KG1 (cell line): ENCODE measurements at regions not wholly inside any gene's neighbourhood (a gene's known extent, or its start where the extent isn't known, plus 50 kb on each side); places are given as distances from the start of the nearest gene placed in this dataset.

Source experiments
- DNase-seq: peaks from one replicate; lab custom pipeline; 2025; lab: John Stamatoyannopoulos, UW

DNA sequence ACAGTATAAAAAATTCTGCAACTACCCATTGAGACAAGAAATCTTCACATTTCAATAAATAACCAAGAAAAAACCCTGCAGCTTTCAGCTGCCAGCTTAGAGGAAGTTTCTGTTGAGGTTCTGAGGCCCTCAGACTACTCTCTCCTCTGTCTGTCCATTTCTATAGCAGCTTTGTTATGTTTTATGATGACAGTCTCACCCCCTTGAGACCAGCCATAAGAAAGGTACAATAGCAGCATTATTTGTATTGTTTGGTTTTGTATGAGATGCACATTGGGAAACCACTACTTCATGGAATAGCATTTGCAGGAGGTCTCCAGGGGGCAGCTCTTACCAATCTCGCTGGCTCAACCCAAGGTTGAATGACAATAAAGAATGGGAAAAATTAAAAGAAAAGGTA lies 334.6 kb upstream of the VRK2 start:
- DNase-seq, result no peak

DNA sequence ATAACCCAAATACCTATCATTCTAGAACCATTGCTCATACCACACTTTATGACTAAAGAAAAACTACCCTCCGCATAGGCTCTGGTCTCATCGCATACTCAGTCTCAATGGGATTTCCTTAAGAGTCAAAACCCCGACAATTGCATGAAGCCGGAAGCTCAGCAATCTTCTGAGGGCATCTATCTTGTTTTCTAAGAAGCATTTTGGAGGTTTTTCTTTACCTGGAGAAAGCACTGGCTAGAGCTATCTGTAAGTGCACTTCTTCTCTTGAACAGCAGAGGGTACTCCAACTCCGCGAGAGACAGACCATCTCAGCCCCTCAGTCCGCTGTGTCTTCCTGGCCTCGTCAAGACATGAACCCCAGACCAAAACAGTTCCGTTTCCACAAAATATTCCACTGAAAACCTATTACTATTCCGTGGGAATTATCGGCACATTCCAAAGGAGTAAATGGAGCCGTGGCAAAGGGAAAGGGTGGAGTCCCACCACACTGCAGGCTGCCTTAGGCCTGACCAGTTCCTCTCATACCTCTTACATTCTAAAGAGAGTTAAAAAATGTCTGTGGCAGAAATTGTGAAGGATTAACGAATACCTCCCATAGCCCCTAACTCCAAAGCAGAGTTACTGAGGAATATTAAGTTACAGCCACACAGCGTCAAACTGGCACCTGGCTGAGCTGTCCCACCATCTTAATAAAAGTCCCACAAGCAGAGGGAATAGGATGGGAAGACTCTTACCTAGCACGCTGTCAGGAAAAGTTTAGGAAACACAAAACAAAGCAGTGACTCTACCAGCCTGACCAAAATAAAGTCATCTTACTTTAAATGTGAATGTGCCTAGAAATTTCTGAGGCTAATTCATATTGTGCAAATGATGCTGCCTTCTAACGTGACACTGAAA lies 325.6 kb upstream of the VRK2 start:
- DNase-seq, result peak; percentile 54

GRCh38 chr2:57725337-57725947 lies 321.2 kb upstream of the VRK2 start:
- DNase-seq, result no peak

- DNase-seq, result no peak
Measured at GRCh38 chr2:57726294-57726693, 320.3 kb upstream of the VRK2 start.

- no peak for DNase-seq
Measured at GRCh38 chr2:57728691-57729090, 317.9 kb upstream of the VRK2 start.

DNA sequence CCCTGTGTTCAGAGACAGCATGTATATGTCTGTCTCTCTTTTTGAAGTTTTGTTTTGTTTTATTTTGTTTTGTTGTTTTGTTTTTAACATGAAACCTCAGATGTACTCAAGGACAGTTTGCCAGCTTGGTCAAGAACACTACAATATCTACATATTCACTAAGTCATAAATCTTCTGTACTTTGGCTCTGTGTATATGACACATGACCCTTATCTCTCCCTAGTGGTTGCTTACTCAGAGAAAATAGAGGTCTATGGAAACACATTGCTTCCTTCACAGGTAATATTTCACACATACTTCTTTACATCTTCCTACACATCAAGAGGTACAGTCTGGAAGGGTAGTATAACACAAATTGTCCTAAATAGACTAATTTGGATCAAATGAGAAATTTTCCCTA lies 312.6 kb upstream of the VRK2 start:
- no peak for DNase-seq

GRCh38 chr2:57740891-57741290 lies 305.7 kb upstream of the VRK2 start:
- no peak for DNase-seq

DNA sequence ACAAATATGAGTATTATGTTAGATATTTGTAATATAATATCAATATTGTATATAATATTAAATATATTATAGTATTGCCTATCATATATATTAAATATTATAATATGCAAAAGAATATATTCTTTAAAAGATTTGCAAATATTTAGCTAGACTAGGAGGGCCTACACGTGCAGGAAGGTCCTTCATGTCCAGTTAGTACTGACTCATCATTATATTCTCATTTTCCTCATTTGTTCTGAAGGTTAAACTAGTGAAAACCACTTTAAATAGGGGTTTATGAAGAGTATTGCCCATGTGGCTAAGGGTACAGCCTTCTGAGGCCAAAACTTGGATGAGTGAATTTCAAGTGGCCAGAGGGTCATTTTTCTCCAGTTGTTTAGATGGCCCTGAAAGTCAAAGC lies 293.0 kb upstream of the VRK2 start:
- DNase-seq, result no peak

GRCh38 chr2:57758686-57759085 lies 287.9 kb upstream of the VRK2 start:
- DNase-seq, result no peak

DNA sequence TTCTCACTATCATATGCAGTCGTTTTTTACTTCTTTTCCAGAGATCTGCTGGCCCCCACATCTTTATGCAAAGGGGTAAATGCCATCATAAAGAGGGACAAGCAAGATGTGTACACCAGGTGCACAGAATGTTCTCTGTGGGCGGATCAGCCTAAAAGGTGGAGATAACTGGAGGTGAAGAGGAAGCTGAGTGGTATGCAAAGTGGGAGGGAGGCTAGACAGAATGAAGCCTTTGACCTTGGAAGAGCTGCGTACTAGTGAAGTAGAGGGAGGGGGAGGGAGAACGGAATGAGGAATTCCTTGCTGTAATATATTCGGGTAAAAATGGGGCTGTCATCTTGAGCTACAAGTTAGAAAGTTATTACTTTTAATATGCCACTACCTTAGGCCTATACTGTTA lies 287.5 kb upstream of the VRK2 start:
- no peak for DNase-seq

DNA sequence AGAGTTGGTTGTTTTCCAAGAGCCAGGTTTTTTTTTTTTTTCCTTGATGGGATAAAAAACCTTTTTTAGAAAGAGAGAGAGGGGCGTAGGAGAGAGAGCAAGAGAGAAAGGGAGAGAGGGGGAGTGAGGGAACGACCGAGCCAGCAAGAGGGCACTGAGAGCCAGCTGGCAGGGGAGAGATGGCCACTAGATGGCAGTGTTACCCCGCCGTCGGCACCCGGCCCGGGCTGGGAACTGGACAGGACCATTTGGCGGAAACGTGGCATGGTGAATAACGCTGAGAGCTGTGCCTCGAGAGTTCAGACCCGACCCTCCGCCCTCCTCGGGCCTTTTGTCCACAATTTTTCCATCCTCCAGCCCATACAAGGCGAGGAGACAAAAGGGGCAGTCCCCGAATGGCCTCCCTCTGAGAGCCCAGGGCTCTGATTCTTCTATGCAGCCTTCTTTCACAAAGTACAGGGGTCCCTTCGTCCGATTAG lies 286.7 kb upstream of the VRK2 start:
- peak; percentile 37 for DNase-seq

DNA sequence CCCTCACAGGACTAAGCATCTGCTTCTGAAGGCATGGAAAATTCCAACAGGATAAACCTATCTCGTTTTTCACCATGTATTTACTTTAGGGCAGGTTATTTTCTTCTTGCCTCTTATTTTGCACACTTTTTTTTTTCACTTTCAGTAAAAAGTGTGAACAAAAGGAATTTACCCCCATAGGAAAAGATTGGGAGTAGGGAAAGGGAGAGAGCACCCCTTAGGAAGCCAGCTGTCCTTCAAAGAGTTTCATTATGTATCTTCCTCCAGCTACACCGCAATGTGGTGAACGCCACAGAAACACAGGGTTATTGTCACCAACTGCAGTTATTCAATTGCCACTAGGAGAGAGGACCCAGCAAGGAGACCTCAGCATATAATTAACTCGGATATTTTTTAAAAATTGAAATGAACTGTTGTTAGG lies 286.2 kb upstream of the VRK2 start:
- DNase-seq, result no peak

GRCh38 chr2:57776916-57777315 lies 269.7 kb upstream of the VRK2 start:
- DNase-seq, result no peak

GRCh38 chr2:57782587-57782986 lies 264.0 kb upstream of the VRK2 start:
- no peak for DNase-seq

DNA sequence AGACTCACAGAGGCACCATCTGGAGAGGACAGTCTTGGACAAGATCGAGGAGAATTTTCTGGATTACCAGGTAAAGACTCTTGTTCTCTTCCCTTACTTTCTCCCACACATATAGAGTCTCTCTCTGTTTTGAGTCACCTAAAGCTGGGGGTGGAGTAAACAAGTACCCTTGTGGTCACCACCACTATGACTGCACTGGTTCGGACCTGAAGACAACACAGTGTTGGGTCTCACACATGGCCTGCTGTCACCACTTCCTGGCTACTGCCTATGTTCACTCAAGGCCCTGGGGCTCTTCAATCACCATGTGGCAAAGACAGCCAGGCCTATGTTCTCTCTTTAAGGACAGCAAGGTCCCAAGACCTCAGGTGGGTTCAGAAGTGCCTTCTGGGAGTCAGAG lies 253.3 kb upstream of the VRK2 start:
- no peak for DNase-seq

- no peak for DNase-seq
Measured at GRCh38 chr2:57796527-57796926, 250.1 kb upstream of the VRK2 start.

- DNase-seq, result no peak
Measured at GRCh38 chr2:57798346-57798745, 248.3 kb upstream of the VRK2 start.

- DNase-seq, result no peak
Measured at GRCh38 chr2:57802243-57802642, 244.4 kb upstream of the VRK2 start.

GRCh38 chr2:57804971-57805370 lies 241.6 kb upstream of the VRK2 start:
- DNase-seq, result no peak

- DNase-seq, result no peak
Measured at GRCh38 chr2:57806449-57806968, 240.1 kb upstream of the VRK2 start.

DNA sequence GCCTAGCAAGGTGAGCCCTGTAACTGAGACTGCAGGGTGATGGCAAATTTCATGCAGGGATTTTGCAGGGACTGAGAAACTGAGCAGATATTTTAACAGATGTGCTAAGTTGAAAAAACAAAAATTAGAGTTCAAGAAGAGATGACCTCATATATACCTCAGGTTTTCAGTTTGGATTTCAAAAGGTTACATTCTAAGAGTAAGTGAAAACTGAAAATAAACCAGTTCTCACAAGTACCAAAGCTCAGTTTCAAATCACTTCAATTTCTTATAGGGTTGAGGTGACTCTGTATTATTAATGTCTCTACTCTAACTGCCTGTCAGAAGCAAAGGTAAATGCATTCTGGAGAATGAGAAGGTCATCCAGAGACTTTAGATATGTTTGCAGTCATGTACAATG lies 237.4 kb upstream of the VRK2 start:
- DNase-seq, result no peak

DNA sequence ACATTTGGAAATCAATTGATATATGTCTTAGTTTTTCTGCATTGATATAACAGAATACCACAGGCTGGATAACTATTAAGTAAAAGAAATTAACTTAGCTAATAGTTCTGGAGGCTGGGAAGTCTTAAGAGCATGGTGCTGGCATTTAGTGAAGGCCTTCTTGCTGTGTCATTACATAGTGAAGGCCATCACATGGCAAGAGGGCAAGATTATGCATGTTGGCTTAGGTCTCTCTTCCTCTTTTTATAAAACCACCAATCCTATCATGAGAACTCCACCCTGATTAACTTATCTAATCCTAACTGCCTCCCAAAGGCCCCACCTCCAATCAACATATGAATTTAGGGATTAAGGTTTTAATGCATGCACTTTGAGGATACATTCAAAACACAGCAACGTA lies 225.5 kb upstream of the VRK2 start:
- no peak for DNase-seq

DNA sequence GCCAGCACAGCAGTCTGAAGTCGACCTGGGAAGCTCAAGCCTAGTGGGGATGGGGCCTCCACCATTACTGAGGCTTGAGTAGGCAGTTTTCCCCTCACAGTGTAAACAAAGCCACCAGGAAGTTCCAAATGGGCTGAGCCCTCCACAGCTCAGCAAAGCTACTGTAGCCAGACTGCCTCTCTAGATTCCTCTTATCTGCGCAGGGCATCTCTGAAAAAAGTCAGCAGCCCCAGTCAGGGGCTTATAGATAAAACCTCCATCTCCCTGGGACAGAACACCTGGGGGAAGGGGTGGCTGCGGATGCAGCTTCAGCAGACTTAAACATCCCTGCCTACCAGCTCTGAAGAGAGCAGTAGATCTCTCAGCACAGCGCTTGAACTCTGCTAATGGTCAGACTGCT lies 218.4 kb upstream of the VRK2 start:
- DNase-seq, result no peak
